ENCODE measurements at regions not wholly inside any gene's neighbourhood (a gene's known extent, or its start where the extent isn't known, plus 50 kb on each side); places are given as distances from the start of the nearest gene placed in this dataset.

GRCh38 chr12:111160350-111161241, 208.3 kb downstream of the PHETA1 start:
- H3K4me3 Mint-ChIP-seq: peak overlapping the region in 1 of 3 experiments; percentile 25
- H3K36me3 Mint-ChIP-seq (ENCODE audit: low read depth): no peaks in the 10 kb centered on the region
- H3K27ac Mint-ChIP-seq: peak overlapping the region in 2 of 3 experiments; percentile 46 to 75
- peaks cover 33% of the 10 kb centered on the region for H3K4me1 Mint-ChIP-seq
- TF ChIP-seq CTCF (IDR thresholded peaks at IDR 0.05; ENCODE audit: unreplicated experiment in 3 of 3): no peak
- H3K27me3 Mint-ChIP-seq (ENCODE audit: low read depth): peaks cover 43% of the 10 kb centered on the region
- H3K9me3 Mint-ChIP-seq: no peaks in the 10 kb centered on the region

GRCh38 chr12:111158992-111159391, 209.9 kb downstream of the PHETA1 start:
- Mint-ChIP-seq H3K9me3 (no peaks in the 10 kb centered on the region), H3K27me3 (ENCODE audit: low read depth) (peaks cover 40% of the 10 kb centered on the region), H3K36me3 (ENCODE audit: low read depth) (no peaks in the 10 kb centered on the region), H3K4me3 (no peak overlapping the region), H3K27ac (no peak overlapping the region), H3K4me1 (peaks cover 46% of the 10 kb centered on the region)
- TF ChIP-seq CTCF (IDR thresholded peaks at IDR 0.05; ENCODE audit: unreplicated experiment in 3 of 3): no peak

GRCh38 chr12:111157486-111157885, 211.4 kb downstream of the PHETA1 start:
- H3K9me3 Mint-ChIP-seq: no peaks in the 10 kb centered on the region
- peaks cover 54% of the 10 kb centered on the region for H3K4me1 Mint-ChIP-seq
- H3K27ac Mint-ChIP-seq: peak overlapping the region in 2 of 3 experiments; percentile 1 to 2
- no peak for TF ChIP-seq CTCF (IDR thresholded peaks at IDR 0.05; ENCODE audit: unreplicated experiment in 3 of 3)
- H3K27me3 Mint-ChIP-seq (ENCODE audit: low read depth): peaks cover 44% of the 10 kb centered on the region
- no peaks in the 10 kb centered on the region for H3K36me3 Mint-ChIP-seq (ENCODE audit: low read depth)
- H3K4me3 Mint-ChIP-seq: no peak overlapping the region

- H3K36me3 Mint-ChIP-seq (ENCODE audit: low read depth): no peaks in the 10 kb centered on the region
- peak overlapping the region in 2 of 3 experiments; percentile 56 to 62 for H3K27ac Mint-ChIP-seq
- H3K9me3 Mint-ChIP-seq: no peaks in the 10 kb centered on the region
- no peak for TF ChIP-seq CTCF (IDR thresholded peaks at IDR 0.05; ENCODE audit: unreplicated experiment in 3 of 3)
- peaks cover 50% of the 10 kb centered on the region for H3K27me3 Mint-ChIP-seq (ENCODE audit: low read depth)
- peaks cover 59% of the 10 kb centered on the region for H3K4me1 Mint-ChIP-seq
- no peak overlapping the region for H3K4me3 Mint-ChIP-seq
Measured at GRCh38 chr12:111156304-111156703, 212.6 kb downstream of the PHETA1 start.

GRCh38 chr12:111155521-111155920, 213.4 kb downstream of the PHETA1 start:
- H3K27me3 Mint-ChIP-seq (ENCODE audit: low read depth): peaks cover 48% of the 10 kb centered on the region
- peak overlapping the region in 1 of 3 experiments; percentile 62 for H3K27ac Mint-ChIP-seq
- H3K9me3 Mint-ChIP-seq: no peaks in the 10 kb centered on the region
- no peaks in the 10 kb centered on the region for H3K36me3 Mint-ChIP-seq (ENCODE audit: low read depth)
- peaks cover 63% of the 10 kb centered on the region for H3K4me1 Mint-ChIP-seq
- H3K4me3 Mint-ChIP-seq: no peak overlapping the region
- no peak for TF ChIP-seq CTCF (IDR thresholded peaks at IDR 0.05; ENCODE audit: unreplicated experiment in 3 of 3)

GRCh38 chr12:111155020-111155419, 213.9 kb downstream of the PHETA1 start:
- H3K4me1 Mint-ChIP-seq: peaks cover 62% of the 10 kb centered on the region
- no peak for TF ChIP-seq CTCF (IDR thresholded peaks at IDR 0.05; ENCODE audit: unreplicated experiment in 3 of 3)
- no peaks in the 10 kb centered on the region for H3K9me3 Mint-ChIP-seq
- H3K27me3 Mint-ChIP-seq (ENCODE audit: low read depth): peaks cover 43% of the 10 kb centered on the region
- H3K4me3 Mint-ChIP-seq: no peak overlapping the region
- no peaks in the 10 kb centered on the region for H3K36me3 Mint-ChIP-seq (ENCODE audit: low read depth)
- peak overlapping the region in 1 of 3 experiments; percentile 72 for H3K27ac Mint-ChIP-seq

Data from nephron (organoid).